GM21619 (cell line): ENCODE measurements at regions not wholly inside any gene's neighbourhood (a gene's known extent, or its start where the extent isn't known, plus 50 kb on each side); places are given as distances from the start of the nearest gene placed in this dataset.
"Not testable (repeated sequence)": the region's sequence is repeated elsewhere in the genome, so short reads cannot be mapped to it uniquely, and the experiment has no call there.

Experiments
- ATAC-seq: cut with Tn5 transposase; IDR thresholded peaks from one replicate; pipeline ENCODE4 v1.9.1; 2021; ENCODE audit not compliant: unreplicated experiment

DNA sequence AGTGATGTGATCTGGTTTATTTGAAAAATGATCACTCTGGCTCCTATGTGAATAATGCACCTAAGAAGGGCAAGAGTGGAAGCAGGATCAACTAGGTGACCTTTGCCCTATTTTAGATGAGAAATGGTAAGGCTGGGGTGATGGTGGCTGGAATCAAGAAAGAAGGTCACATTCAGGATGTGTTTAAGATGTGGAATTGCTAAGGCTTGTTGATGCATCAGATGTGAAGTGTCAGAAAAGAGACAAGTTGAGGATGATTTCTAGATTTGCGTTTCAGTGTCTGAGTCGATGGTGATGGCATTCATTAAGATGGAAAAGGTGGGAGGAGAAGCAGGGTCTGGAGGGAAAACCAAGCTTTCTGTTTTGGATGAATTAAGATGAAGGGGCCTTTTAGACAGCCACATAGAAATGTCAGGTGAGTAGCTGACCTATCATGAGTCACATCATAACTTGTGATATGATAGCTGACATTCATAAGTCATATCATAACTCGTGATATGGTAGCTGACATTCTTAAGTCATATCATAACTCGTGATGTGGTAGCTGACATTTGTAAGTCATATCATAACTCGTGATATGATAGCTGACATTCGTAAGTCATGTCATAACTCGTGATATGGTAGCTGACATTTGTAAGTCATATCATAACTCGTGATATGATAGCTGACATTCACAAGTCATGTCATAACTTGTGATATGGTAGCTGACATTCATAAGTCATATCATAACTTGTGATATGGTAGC lies 101.2 kb upstream of the SEC11C start:
- ATAC-seq = no peak

DNA sequence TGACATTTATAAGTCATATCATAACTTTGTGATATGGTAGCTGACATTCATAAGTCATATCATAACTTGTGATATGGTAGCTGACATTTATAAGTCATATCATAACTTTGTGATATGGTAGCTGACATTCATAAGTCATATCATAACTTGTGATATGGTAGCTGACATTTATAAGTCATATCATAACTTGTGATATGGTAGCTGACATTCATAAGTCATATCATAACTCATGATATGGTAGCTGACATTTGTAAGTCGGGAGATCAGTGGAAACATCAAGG lies 100.7 kb upstream of the SEC11C start:
- ATAC-seq = not testable (repeated sequence)

DNA sequence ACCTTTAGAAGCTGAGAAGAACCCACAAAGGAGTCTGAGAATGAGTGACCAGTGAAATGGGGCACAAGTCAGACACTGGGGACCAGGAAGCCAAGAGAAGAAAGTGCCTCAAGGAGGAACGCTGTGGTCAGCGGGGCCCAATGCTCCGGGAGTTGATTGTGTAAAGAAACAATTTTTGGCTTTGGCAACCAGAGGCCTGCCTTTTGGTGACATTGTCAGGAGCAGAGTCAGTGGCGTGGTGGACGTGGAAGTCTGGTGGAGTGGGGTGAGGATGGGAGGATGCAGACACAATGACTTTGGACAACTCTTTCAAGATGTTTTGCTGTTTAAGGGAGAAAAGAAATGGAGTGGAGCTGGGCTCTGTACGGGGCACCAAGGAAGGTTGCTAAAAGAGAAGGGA lies 100.2 kb upstream of the SEC11C start:
- no peak for ATAC-seq

DNA sequence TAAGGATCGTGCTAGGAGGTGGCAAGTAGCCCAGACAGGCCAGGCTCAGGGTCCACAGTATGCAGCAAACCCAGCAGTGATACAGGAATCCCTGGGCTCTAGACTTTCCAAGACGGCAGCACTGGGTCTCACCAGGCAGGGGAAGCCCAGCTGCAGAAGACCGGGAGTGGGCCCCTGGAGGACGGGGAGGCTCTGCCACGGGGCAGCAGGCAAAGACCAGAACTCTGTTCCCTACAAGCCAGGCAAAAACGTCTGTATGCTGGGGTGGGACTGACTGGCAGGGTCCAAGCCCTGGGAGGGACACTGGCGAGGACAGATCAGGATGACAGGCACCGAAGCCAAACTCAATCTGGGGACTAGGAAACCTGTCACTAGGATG lies 98.9 kb upstream of the SEC11C start:
- ATAC-seq = no peak

DNA sequence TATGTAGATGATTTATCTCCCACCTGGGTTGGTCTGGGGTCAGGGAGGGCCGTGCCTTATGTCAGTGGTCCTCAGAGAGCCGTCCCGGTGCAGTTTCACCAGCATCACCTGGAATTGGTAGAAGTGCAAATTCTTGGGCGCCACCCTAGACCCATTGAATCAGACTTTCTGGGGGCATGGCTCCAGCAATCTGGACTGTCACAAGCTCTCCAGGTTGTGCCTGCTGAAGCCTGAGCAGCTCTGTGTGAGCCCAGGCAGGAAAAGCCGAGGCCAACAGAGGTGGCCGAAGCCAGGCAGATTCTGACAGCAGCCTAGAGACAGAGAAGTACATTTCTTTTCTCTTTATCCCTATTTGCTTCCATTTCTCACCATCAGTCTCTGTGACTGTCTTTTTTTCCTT lies 98.4 kb upstream of the SEC11C start:
- no peak for ATAC-seq

DNA sequence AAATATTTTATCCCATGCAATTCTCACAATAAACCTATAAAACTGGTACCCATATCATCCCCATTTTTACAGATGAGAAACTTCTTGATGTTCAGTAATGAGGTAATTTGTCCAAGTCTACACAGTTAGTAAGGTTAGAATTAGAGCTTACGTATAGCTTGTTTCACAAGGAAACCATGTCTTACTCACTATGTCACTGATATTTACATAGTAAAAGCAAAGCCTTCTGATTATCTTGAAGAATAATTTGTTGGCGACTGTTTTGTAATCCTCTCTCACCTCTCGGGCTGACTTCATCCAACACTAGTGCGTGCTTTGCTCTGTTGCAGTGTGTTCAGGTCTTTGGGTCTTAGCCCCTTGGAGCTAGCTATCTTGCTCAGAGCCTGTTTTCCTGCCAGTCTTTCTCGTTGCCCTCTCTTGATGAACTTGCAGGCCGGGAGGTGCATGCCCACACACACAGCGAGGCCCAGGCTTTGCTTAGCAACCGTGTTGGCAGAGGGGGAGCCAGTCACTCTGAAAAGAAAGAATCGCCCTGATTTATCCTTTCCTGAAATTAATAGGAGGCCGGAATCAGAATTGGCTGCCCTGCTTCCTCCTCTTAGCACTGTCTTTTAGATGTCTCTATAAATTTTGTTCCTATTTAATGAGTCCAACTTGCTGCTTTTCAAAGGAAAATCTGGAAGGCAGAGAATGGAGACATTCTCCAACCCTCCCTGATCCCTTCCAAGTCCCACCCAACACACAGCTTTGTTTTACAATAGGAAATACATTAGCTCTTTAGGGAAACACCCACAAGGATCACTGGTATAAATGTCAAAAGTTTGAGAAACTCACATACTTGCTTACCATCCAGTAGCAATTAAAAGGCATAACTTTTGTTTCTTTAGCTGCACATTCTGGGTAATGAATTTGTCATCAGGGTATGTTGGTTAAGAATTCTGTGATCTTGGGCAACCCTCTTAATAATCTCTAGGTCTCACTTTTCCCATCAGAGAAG lies 97.6 kb upstream of the SEC11C start:
- no peak for ATAC-seq

DNA sequence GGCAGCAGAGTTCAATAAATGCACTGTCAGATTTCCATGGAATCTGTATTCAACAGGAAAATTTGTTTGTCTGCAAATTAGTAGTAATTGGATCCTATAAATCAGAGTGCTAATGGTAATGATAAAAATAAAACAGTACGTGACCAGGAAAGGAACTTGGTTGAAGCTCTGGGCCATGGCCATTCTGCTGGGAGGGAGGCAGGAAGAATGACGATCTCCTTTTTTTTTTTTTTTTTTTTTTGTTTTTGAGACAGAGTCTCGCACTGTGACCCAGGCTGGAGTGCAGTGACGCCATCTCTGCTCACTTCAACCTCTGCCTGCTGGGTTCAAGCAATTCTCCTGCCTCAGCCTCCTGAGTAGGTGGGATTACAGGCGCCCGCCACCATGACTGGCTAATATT lies 94.8 kb upstream of the SEC11C start:
- no peak for ATAC-seq

DNA sequence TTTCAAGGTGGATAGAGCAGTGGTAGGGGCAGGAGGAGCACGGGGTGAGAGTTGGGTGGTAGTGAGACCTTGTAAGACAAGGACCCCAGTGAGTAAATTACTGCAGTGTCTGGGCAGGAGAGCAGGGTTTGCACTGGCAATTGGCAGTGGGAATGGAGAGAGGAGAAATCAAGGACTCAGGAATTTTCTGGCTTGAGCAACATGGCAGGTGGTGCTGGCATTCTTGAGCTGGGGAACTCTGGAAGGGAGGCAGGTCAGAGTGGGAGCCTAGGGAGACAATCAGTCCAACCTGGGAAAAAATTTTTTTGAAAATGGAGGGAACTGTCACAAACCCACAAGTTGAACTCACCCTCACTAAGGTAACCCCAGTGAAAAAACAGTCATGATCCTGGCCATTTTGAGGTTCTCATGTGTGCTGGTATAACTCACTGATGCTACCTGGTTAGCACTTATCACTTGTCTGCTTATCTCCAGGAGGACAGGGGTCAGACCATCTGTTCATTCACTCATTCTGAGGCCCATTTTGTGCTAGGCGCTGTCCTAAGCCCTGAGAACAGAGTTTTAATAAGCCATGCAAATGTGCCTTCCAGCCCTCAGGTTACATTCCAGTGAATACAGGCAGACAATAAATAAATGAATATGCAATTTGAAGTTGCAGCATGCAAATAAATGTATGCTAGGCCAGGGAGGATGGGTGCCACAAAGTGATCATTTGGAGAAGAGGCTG lies 92.2 kb upstream of the SEC11C start:
- ATAC-seq = no peak

DNA sequence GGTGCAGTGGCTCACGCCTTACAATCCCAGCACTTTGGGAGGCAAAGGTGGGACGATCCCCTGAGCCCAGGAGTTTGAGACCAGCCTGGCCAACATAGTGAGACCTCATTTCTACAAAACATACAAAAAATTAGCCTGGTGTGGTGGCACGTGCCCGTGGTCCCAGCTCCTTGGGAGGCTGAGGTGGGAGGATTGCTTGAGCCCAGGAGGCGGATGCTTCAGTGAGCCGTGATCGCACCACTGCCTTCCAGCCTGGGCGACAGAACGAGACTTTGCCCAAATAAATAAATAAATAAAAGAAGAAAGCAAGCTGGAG lies 91.7 kb upstream of the SEC11C start:
- no peak for ATAC-seq

DNA sequence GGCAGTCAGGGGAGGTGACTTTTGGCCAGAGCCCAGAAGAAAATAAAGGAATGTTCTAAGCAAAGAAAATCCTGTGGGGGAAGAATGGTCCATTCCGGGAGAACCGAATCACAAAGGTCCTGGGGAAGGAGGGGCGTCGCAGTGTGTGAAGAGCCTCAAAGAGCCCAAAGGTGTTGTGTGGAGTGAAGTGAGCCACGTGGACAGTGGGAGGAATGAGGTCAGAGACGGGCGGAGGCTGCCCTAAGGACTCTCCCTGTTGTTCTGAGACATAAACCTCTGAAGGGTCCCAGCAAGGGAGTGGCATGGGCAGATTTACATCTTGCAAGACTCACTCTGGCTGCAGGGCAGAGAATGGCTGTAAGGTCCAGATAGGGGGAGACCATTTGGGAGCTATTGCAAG lies 91.3 kb upstream of the SEC11C start:
- no peak for ATAC-seq

DNA sequence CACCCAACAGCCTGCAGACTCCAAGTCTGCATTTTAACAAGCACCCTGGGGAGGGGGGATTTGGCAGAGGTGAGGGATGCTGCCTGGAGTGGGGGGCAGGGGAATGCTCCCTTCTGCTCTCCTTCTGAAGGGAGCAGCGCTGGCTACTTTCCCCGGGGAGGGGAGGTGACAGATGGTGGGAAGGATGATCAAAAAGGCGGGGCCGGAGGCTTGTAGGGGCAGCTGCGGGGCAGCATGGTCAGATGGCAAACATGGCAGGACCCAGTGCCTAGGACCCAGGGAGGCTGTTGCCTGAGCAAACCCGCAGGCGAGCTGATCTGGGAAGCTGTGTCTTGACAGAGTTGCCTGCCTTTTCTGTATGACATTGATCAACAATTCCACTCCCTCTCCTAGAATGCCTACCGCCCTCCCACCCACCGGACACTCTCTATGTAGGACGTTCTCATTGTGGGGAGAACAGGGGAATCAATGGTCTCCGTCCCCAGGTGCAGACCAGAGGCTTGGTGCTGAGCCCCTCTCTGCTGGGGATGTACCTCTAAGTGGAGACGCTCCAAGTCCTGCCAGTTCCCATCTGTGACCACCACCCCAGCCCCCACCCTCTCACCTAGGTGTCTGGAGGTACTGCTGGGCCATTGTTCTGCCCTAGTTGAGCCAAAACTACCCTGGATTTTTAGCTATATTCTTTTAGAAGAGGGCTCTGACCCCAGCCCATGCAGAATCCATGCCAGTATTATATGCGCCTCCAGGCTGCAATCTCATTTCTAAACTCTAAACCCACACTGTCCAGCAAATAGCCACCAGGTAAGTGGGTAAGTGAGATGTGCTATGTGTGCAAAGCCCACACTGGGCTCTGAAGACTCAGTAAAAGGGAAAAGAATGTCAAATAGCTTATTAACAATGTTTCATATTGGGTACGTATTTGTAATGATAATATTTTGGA lies 89.7 kb upstream of the SEC11C start:
- ATAC-seq = no peak

DNA sequence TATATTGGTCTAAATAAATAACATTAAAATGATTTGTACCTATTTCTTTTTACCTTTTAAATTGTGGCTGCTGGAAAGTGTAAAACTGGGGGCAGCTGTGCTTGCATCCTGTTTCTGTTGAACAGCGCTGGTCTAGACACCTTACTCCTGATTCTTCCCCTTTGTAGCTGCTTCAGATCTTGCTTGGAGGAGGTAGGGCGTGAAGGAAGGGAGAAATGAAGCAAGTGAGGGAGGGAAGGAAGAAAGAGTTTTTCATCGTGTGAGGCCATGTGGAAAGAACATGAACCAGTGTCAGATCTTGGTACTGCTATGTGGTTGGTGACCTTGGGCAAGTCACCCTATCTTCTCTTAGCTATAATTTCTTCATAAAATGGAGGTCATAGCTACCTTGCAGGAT lies 89.0 kb upstream of the SEC11C start:
- ATAC-seq = no peak

DNA sequence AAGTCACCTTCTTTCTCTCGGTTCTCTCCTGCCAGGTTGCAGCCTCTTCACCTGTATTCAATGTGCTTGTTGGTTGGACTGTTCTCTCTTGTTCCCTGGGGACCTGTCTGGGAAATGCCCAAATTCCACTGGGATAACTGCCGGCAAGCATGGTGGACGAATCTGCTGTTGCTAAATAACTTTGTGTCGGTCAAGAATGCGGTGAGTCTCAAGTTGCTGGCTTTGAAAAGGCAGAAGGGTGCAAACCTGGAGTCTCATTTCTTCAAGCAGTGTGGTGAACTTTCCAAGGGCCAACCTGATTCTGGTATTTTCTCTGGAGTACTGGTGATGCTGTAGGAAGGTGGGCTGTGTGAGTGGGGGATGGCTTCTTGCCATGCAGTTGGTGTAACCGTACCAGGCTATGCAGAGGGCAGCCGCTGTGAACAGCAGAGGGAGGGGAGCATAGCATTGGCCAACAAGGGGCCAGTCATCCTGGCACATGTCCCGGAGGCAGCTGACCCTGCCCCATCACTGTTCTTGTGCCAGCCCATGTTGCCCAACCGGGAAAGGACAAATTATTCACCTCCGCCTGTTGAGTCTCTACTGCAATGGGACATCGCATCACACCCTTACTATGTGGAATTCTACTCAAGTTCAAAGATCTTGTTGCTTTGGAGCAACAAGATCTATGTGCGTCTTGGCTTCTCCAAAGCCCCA lies 88.1 kb upstream of the SEC11C start:
- no peak for ATAC-seq

DNA sequence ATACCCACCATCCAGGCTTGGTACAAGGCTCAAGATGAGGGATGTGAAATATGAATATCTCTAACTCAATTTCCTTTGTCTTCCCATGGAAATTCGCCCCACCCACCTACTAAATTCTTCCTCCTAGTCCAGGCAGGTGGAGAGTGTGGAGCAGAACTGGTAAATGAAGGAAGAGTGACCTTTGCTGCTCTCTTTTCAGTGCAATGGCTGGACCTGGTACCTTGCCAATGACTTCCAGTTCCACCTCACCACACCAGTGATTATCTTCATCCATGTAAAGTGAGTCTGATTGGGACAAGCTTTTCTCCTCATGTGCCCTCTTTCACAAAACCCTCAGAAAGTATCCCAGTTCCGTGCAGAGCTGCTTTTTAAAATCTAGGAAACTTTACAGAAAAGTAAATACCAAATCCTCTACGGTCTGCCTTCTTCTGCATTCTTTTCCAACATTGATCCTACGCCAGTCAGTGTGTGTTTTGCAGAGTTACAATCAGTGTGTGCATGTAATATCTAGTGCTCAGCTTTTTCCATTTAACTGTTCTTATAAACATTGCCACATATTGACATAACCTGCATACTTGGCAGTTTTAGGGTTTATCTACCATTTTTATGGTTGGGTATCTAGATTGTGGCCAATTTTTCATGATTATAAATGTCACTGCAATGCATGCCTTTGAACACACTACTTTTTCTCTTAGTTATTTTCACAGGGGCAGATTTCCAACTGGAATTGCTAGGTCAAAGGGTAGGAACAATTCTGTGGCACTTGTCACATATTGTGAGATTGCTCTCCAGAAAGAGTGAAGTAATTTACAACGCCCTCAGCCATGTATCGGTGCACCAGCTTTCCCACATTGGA lies 86.5 kb upstream of the SEC11C start:
- ATAC-seq = no peak

DNA sequence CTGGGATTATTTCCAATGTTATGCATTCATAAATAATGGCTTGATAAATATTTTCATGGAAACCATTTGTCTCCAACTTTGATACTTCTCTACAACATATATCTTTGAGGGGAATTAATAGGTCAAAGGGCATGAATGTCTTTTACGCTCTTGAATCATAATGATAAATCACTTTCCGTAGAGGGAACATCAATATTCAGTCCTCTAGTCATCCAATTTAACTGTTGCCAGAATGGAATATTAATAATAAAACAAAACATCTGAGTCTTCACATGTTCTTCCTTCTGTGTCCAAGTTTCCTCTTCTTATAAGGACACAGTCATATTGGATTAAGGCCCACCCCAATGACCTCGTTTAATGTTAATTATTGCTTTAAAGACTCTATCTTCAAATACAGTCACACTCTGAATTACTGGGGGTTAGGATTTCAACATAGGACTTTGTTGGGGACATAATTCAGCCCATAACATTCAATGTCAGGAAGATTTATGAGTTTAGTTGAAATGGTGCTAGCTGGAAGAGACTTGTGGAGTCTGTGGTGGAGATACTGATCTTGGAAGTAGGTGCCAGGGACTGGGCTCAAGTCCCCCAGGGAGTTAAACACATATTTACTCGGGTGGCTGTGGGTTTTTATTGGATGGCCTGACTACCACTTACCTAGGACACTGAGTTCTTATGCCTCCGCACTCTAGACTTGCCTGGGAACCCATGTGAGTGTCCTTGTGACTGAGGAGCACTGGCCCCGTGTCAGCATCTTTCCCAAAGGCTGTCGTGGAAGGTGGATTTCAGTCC lies 85.0 kb upstream of the SEC11C start:
- ATAC-seq = no peak

DNA sequence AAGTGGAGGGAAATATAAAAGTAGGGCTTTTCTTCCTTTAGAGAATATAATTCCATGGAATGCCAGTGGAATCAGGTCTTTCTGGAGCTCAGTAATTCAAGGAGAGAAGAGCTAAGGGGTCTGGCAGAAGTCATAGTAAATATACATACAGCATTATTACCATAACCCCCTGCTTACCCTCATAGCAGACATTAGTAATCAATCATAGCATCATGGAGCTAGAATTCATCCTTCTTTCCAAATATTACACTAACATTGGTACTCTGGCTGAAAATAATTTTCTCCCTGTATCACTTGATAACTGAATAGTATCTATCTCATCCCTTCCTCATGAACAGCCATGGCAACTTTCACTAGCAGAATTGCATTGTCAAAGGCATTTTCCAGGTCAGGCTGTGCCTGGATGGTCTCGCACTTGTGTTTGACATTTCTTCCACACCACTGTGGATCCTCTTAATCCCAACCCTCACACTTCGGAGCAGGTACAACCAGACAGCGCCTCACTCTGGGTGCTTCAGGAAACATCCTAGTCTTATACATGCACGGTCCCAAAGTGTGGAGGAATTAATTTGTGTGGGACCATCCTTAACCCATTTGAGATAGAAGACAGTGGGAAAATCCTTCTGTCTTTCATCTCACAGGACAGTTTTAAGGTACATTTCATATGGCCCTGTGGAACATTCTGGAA lies 84.2 kb upstream of the SEC11C start:
- no peak for ATAC-seq

DNA sequence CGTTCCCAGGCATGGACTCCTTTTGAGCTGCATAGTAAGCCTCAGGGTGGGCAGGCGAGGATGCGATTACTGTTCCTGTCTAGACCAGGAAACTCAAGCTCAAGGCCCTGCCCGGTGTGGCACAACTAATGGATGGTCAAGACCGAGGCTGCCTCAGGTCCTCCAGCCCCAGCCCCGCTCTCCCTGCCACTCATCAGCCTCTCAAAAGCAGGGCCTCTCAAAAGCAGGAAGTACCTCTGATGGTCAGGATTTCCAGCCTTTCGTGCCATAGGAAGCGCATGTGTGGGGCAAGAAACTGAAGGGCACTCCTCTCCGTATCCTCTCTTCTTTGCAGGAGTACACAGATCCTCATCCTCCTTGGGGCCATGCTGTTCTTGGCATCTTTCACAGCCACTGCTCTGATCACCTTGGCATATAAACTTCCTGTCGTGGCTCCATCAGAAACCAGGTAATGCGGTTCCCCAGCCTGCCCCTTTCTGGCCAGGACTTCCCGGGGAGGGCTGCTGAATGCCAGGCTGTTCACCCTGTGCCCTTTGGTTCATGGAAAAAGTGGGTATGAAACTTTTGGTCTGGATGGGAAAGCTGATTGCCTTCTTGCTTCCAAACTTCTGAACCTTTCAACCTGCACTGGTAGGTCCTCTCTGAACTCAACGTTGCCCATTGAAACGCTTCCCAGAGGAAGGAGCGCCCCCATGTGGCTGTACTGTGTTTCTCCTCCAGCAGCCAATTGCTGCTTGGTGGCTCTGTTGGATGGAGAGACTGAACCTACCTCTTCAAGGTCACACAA lies 82.8 kb upstream of the SEC11C start:
- ATAC-seq = no peak
